ENCODE measurements at regions not wholly inside any gene's neighbourhood (a gene's known extent, or its start where the extent isn't known, plus 50 kb on each side); places are given as distances from the start of the nearest gene placed in this dataset.

DNA sequence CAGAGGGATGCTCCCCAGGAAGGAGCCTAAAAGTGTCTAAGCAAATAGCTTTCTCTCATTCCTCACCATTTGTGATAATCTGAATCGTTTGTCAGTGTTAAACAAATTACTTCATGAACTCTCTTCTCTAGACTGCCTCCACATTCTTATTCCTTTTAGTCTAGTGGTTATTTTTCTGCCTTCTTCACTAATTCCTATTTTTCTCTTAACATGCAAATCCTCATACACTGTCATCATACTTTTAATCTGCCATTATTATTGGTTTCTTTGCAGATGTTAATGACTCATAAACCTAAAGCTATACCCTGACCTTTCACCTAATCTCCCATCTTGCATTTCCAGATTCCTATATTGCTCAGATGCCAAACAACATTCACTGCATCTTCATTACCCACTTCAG, 428.9 kb downstream of the EFNA5 start:
- Mint-ChIP-seq H3K4me3 (no peak overlapping the region), H3K4me1 (no peaks in the 10 kb centered on the region), H3K9me3 (peaks cover 2% of the 10 kb centered on the region), H3K36me3 (ENCODE audit: low read depth) (no peaks in the 10 kb centered on the region), H3K27me3 (no peaks in the 10 kb centered on the region), H3K27ac (no peak overlapping the region)
- intact Hi-C loops (cut with micrococcal nuclease) = no loop called here
- no peak for DNase-seq
- TF ChIP-seq, protein P1, sequence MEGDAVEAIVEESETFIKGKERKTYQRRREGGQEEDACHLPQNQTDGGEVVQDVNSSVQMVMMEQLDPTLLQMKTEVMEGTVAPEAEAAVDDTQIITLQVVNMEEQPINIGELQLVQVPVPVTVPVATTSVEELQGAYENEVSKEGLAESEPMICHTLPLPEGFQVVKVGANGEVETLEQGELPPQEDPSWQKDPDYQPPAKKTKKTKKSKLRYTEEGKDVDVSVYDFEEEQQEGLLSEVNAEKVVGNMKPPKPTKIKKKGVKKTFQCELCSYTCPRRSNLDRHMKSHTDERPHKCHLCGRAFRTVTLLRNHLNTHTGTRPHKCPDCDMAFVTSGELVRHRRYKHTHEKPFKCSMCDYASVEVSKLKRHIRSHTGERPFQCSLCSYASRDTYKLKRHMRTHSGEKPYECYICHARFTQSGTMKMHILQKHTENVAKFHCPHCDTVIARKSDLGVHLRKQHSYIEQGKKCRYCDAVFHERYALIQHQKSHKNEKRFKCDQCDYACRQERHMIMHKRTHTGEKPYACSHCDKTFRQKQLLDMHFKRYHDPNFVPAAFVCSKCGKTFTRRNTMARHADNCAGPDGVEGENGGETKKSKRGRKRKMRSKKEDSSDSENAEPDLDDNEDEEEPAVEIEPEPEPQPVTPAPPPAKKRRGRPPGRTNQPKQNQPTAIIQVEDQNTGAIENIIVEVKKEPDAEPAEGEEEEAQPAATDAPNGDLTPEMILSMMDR (IDR thresholded peaks at IDR 0.05) = no peak
- CTCF ChIA-PET = no interaction called here
- POLR2A ChIA-PET = no interaction called here
- no peak for ATAC-seq (ENCODE audit: low read depth)

DNA sequence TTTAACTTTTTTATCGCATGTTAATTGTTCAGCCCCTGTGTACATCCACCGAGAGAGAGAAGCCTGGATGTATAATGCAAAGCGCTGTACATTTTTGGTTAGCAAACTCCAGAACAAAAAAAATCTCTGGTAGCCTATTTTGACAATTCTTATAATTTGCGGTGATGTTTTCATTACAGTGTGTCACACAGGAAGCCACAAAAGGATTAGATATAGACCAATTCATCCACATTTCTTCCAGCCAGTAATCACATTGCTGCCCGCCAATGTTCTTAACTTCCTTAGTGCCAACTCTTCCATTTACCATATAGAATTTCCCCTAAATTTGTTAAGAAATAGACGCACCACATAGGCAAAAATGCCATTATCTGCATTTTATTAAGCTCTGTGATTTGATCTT, 435.6 kb downstream of the EFNA5 start:
- no peak overlapping the region for H3K4me3 Mint-ChIP-seq

GRCh38 chr5:107232788-107233187, 437.9 kb downstream of the EFNA5 start:
- intact Hi-C loops (cut with micrococcal nuclease) = no loop called here
- ChIA-PET CTCF (no interaction called here), POLR2A (no interaction called here)
- TF ChIP-seq, protein P1 (IDR thresholded peaks at IDR 0.05) = no peak
- Mint-ChIP-seq H3K4me1 (no peaks in the 10 kb centered on the region), H3K27me3 (no peaks in the 10 kb centered on the region), H3K9me3 (no peaks in the 10 kb centered on the region), H3K4me3 (no peak overlapping the region), H3K36me3 (ENCODE audit: low read depth) (no peaks in the 10 kb centered on the region), H3K27ac (no peak overlapping the region)
- DNase-seq (no peak), ATAC-seq (ENCODE audit: low read depth) (no peak)

More for the DNA sequence above, 435.6 kb downstream of the EFNA5 start:
- no peak for DNase-seq
- TF ChIP-seq, protein P1 (IDR thresholded peaks at IDR 0.05) = no peak
- ChIA-PET CTCF (interaction anchor here (1.0 kb wide), 1 partner anchor 10 kb away, joined by 3 read pairs; no protein-coding TSS in a partner anchor), POLR2A (no interaction called here)
- ATAC-seq (ENCODE audit: low read depth) = no peak
- no peaks in the 10 kb centered on the region for H3K27me3 Mint-ChIP-seq
- H3K36me3 Mint-ChIP-seq (ENCODE audit: low read depth) = no peaks in the 10 kb centered on the region
- H3K4me1 Mint-ChIP-seq = no peaks in the 10 kb centered on the region
- intact Hi-C loops (cut with micrococcal nuclease) = no loop called here
- H3K27ac Mint-ChIP-seq = no peak overlapping the region
- no peaks in the 10 kb centered on the region for H3K9me3 Mint-ChIP-seq

GRCh38 chr5:107232293-107232692, 438.4 kb downstream of the EFNA5 start:
- Mint-ChIP-seq H3K9me3 (no peaks in the 10 kb centered on the region), H3K4me3 (no peak overlapping the region), H3K27me3 (no peaks in the 10 kb centered on the region), H3K4me1 (no peaks in the 10 kb centered on the region), H3K27ac (no peak overlapping the region), H3K36me3 (ENCODE audit: low read depth) (no peaks in the 10 kb centered on the region)
- ATAC-seq (ENCODE audit: low read depth) (no peak), DNase-seq (no peak)
- ChIA-PET CTCF (no interaction called here), POLR2A (no interaction called here)
- TF ChIP-seq, protein P1 (IDR thresholded peaks at IDR 0.05) = no peak
- intact Hi-C loops (cut with micrococcal nuclease) = no loop called here

DNA sequence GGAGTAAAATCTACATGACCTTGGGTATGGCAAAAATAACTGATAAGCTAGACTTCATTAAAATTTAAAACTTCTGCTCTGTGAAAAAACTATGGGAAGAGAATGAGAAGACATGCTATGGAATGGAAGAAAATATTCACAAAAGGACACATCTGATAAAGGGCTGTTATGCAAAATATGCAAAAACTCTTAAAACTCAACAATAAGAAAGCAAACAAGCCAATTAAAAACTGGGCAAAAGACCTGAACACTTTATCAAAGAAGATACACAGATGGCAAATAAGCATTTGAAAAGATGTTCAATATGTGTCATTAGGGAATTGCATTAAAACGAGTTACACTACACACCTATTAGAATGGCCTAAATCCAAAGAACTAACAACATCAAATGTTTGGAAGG, 439.5 kb downstream of the EFNA5 start:
- no peaks in the 10 kb centered on the region for H3K9me3 Mint-ChIP-seq
- H3K4me1 Mint-ChIP-seq = no peaks in the 10 kb centered on the region
- intact Hi-C loops (cut with micrococcal nuclease) = no loop called here
- no peak overlapping the region for H3K27ac Mint-ChIP-seq
- DNase-seq (no peak), ATAC-seq (ENCODE audit: low read depth) (no peak)
- TF ChIP-seq, protein P1 (IDR thresholded peaks at IDR 0.05) = no peak
- no peaks in the 10 kb centered on the region for H3K36me3 Mint-ChIP-seq (ENCODE audit: low read depth)
- H3K27me3 Mint-ChIP-seq = no peaks in the 10 kb centered on the region
- ChIA-PET POLR2A (no interaction called here), CTCF (no interaction called here)
- H3K4me3 Mint-ChIP-seq = no peak overlapping the region

Measured in activated B cell treated with CpG ODN at 0.5 μM for 24 hours (primary cell).